Bone marrow (tissue), 2 donors: ENCODE measurements at regions not wholly inside any gene's neighbourhood (a gene's known extent, or its start where the extent isn't known, plus 50 kb on each side); places are given as distances from the start of the nearest gene placed in this dataset.

Source experiments
- DNase-seq, 2 donors: peaks; one replicate each; lab custom pipeline; 2025; lab: John Stamatoyannopoulos, UW

DNA sequence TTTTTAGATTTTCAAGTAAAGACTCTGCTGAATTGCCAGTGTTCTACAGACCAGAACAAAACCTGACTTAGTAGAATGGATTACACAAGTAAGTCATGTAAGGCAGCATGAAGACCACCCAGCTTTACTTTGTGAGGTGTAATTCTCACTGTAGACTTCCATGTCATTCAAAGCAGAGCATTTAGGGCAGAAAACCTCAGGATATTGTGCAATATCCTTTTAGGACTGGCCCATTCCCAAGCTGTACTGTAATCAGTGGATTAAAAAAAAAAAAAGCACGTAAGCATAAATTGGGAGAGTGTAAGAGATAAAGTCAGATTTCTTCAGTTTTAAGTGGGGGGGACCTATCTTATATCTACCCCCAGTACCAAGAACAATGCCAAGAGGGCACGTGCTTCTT, 380.5 kb upstream of the PRMT6 start:
- no peak for DNase-seq

DNA sequence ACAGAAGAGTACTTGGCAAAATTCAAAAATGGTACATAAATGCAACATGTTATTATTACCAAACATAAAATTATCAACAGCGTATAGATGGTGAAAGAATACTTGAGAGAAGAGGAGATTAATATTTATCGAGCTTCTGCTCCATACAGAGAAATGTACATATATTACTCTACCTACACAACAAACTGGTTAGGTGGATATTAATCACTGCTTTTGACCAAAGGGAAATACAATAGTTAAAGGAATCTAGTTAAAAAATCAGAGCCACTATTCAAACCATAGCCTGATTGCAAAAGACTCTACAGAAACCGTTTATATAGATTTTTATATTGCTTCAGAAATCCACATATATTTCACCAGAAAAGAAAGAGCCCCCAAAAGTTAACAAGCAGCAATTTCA, 379.3 kb upstream of the PRMT6 start:
- no peak for DNase-seq

DNA sequence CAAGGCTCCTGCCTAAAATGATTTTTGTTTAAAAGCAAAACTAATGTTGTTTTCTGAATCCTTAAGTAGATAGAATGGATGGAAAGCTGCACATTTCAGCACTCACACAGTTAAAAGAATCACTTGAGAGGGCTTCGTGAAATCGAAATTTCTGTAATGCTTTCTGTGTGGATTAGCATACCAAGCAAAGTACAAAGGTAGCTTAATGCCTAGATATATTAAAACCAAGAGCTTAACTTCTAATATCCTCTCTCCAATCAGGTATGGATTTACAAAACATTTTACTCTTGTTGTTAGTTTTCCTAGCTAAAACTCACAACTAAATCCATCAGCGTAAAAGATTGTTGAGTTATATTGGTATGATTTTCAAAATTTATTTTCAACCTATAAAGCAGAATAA, 378.8 kb upstream of the PRMT6 start:
- no peak for DNase-seq

DNA sequence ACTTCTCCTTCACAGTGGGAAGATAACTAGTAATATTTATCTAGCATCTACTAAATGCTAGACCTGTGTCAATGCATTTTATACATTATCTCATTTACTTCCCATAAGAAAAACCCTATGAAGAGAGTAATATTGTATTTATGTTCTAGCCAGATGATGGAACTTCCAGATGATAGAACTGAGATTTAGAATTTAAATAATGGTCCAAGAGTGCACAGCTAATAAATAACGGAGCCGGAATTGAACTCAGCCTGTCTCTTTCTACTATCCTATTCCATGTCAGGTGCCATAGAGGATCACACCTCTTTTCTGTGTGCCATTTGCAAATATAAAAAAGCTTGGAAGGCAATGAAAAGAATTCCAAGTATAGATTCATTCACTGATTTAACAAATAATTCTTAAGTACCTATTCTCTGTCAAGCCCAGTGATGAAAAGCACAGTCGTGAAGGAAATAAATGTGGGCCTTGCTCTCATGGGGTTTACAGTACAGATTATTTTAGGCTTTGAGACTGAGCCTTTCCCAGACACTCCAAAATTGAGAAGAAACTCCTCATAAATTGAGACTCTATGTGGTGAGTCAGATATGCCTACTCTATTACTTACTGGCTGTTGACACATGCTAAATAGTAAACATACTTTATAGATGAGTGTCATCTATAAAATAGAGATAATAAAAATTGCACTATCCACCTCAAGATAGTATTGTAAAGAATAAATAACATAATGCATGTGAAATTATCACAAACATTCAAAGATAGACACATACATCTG, 378.0 kb upstream of the PRMT6 start:
- no peak for DNase-seq

DNA sequence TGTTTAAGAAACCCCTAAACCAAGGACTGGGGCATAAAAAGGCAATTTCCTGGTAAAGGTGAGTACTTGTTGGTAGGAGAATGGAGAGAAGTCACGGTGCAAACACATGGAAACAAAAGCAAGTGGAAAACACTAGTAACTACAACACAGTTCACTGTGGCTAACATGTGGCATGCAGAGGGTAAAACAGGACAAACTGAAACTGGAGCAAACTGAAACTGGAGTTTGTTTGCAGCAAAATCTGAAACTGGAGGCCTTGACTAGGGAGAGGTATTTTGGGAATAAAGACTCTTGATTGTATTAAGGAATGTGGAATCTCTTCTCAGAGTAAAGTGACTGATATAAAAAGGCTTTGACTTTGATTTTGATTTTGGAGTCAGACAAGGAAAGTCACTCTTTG, 376.3 kb upstream of the PRMT6 start:
- DNase-seq, result no peak

DNA sequence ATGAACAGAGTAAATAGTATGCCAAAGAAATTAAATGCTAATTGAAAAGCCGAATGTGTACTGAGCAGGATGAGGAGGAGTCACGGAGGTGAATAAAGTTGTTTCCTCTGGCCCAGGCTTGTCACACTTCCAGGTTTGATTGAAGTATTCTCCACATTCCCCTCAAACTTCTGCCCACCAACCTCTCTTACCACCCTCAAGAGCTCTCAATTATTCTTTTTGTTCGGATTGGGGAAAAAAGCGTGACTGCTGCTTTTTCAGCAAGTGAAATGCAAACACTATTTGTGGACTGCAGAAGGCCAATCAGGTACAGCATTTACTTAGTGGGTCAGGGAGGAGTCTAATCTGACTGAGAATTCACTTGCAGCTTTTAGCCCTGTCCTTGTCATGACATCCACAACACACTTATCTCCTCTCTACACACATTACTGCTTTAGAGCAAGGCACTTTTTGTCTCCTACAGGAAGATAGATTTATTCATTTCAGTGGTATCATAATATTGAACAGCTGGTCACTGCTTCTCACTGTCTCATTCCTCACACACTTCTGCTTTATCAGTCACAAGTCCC, 375.6 kb upstream of the PRMT6 start:
- DNase-seq, result no peak

DNA sequence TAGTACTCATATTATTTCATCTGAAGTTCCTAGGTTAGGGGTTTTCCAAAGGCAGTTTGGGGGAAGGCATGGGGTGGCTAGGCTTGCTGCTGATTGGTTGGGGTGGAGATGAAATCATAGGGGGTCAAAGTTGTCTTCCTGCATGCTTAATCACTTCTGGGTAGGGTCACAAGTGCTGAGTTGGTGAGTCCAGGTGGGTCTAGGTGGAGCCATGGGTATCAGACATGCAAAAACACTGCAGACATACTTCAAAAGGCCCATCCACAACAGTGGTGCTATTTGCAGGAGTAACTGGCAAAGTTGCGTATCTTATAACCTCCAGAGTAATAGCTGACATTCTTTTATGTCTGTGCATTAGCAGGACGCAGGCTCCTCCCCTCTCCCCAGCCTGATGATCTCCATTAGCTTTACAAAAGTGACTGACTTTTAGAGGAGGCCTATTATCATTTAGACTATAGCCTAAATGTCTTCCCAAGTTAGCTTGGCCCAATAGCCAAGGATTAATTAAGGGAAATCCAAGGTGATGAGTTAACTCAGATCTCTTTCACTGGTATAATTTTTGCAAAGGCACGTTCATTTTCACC, 374.4 kb upstream of the PRMT6 start:
- DNase-seq, result no peak

DNA sequence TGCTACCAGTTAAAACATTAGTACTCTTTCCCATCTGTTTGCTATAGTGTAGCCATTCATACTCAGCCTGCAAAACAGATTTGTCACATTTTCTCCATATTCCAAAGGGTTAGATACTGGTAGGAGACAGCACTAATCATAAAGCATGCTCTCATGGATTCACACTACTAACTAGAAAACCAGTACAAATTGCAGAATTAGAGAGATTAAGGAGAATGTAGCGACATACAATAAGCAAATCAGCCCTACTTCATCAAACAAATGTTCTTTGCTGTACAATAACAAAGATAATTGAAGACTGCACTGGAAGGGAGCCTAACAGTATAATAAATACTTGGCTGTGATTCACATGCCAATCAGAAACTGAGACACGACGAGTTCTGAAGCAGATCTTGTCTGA, 368.0 kb upstream of the PRMT6 start:
- DNase-seq, result no peak

DNA sequence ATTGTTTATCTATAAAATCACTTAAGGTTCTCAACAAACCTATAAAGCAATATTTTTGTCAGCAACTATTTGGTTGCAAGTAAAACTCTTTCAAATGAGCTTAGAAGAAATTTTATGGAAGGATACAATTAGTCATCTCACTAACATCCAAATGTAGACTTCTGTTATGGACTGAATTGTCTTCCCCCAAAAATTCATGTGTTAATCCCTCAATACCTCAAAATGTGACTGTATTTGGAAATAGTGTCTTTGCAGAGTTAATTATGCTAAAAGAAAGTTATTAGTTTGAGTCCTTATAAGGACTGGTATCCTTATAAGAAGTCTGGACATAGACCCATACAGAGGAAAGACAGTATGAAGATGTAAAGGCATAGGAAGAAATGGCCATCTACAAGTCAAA, 357.8 kb upstream of the PRMT6 start:
- no peak for DNase-seq

DNA sequence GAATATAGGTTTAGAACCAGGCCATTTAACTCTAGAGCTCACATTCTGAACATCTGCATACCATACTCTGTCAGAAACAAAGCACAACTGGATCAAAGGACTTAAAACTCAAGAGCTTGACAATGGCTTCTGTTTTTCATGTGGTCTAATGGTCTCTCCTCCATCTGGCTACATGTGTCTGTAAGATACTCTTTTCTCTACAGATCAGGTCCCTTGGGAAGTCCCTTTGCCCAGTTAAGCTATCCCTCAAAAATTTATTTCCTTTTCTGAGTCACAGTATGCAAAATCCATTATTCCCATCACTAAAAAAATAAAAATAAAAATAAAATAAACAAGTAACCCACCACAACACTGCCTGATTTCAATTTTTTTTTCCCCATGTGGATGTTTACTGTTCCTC, 357.0 kb upstream of the PRMT6 start:
- DNase-seq, result no peak

DNA sequence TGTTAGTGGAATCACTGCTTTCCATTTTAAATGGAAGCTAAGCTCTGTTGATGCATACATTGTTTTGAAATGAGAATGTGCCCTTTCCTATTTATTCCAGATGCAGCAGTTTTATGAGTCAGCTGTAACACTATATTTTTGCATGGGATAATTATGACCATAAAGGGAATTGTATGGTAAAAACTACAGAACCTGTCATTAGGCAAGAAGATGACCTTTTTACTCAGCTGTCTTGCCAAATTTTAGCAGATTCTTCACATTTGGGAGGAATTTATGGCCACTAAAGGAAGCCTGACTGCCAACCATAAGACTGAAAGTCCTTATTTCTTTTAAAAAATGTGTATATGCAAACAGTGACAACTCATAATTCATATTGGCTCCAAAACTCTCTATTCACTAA, 356.3 kb upstream of the PRMT6 start:
- DNase-seq, result no peak

DNA sequence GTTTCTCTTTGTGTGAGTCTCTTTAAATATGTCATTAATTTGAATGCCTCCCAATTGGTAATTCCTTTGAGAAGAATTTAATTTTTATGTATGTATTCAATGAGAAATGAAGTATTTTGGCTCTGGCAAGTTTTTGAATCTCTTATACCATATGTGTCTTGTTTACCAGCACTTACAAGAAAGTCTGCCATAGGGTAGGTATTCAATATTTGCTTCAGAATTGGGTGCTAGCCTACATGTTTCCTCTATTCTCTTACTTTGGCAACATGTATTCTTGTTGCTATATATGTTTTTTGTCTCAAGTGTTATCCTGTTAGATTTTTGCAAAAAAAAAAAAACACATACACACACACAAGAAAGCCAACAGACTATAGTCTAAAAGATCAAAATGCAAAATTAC, 350.5 kb upstream of the PRMT6 start:
- no peak for DNase-seq

DNA sequence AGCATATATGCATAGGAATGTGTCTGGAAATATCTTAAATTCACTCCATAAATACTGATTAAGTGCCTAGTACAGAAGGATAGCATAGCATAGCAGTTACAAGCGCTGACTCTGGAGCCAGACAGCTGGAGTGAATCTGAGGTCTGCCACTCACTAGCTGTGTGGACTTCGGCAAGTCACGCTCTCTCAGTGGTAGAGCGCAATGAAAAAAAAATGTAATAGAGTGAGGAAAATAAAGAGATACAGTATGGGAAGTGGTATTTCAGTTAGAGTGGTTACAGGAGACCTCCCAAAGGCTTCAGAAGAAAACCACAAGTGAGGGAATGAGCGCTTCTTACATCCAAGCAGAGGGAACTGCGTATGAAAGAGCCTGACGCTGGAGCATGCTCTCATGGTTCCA, 338.9 kb upstream of the PRMT6 start:
- no peak for DNase-seq

DNA sequence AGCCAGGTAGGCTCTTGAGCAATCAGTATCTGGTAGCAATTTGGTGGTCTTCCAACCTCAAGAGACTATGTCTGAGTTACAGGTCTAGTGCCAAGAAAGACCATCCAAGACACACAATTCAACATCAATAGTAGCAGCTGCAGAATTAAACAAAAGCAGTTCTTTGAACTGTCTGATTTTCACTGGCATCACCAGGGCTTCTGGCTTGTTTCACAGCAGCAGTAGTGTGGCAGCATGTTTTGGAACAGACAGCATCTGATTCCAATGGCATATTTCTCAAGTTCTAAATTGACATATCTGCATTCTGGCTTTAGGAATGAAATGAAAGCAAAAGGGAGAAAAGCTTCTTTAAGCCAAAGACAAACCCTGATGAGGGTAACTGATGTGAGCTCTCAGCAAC, 334.7 kb upstream of the PRMT6 start:
- DNase-seq, result no peak

DNA sequence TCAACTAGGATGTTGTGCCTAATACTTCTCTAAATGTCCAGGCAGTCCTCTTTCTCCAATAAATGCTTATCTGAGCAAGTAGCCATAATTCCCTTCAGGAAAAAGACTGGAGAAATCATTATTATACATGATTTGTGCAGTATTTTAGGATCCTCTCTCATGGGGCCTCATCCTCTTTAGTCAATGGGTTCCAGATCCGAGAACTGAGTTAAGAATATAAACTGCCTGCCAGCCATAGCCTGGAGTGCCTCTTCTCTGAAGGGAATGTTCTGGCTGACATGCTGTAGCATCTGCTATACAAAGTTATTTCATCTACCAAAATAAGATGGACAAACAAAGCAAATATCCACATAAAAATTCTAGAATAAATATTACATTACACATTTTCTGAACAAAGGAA, 334.0 kb upstream of the PRMT6 start:
- no peak for DNase-seq

DNA sequence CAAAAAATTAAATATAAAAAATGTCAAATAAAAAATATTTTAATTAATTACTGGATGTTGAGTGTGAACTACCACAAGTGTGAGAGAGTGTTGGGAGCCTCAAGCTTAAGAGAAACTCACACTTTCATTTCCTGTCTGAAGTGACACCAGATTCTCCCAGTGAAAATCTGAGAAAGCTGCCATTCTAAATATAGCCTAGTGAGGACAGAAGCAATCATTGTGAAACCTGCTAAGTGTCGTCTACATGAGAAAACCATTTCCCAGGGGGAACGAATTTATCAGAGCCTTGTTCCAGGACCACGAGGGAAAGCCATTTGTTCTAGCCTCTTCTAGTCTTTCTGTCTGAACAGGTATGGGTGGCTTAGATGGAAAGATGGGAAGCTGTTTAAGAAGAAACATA, 329.3 kb upstream of the PRMT6 start:
- no peak for DNase-seq

DNA sequence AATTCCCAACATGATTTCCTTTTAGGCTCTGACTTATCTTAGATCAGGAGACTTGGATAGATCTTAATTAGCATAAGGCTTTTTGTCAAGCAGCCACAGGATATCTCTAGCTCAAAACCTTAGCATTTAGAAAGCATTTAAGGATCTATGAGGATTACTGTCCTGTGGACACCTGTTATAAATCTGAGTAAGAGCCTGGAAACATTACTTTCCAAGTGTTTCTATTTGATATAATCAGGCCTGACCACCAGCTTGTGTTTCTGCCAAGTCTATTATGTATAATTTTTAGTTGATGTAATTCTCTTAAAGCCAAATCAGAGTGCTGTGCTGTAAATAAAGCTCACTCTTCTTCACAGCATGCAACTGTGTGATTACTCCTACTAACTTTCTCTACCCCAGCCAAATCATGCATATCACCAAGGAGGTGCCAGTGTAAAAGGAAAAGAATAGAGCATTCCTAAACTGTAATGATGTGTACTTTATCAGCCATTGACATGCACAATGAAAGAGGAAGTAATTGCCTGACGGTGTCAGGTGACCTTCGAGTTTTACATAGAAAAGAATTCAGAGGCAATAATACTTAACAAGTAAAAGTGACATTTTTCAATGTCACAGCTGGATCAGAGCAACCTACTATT, 309.9 kb upstream of the PRMT6 start:
- DNase-seq, result no peak

DNA sequence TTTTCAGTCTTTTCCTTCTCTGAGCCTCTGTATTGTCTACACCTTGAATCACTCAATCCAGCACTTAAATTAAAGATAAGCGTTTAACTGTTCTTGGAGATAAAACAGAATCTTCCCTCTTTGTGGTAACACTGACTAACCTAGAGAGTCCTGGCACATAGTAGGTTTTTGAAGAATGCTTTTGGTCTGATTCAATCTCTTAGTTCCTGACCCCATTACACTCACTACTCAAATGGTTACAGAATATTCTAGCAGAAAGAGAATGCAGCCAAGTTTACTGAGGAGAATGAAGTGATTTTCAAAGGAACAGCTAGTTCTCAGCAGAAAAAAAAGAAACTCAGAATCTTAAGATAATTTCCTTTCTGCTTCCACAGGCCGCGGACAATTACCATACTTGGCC, 309.2 kb upstream of the PRMT6 start:
- no peak for DNase-seq

DNA sequence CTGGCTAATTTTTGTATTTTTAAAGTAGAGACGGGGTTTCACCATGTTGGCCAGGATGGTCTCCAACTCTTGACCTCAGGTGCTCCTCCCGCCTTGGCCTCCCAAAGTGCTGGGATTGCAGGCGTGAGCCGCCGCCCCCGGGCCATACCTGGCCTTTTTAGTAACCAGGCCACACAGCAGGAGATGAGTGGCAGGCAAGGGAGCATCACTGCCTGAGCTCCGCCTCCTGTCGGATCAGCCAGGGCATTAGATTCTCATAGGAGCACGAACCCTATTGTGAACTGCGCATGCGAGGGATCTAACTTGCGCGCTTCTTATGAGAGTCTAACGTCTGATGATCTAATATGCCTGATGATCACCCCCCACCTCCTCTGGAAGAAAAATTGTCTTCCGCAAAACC, 308.7 kb upstream of the PRMT6 start:
- no peak for DNase-seq

DNA sequence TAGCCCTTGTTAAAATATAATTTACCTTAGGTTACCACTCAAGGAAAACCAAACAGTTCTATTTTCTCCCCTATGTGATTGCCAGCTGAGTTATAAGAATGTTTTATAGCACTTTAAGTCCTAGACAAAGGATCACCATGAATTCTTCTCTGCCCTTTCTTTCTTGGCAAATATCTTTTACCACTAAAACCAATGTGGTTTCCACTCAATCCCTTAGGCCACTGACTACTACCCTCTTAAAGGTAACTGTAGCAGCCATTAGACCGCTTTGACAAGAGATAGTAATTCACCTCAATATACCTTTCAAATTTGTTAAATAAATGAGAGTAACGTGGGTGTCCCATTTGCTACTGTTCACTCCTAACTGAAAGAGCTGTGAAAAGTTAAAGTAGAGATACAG, 307.9 kb upstream of the PRMT6 start:
- DNase-seq, result no peak

DNA sequence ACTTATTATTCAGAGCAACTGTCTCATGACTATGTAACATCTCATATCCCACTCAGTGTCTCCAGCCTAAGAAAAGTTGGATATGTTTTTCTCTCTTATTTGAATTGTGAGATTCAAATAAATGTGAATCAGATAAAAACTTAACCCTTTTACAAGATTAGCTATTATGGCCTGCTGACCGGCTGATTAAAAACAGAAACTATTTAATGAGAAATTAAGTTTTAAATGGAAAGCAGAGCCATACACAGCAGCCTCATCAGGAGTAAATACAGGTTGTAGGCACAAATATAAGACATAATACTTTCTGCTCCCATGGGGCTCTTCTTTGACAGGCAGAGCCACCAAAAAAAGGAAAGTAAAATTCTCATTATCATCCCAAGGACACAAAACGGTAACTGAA, 307.0 kb upstream of the PRMT6 start:
- no peak for DNase-seq

DNA sequence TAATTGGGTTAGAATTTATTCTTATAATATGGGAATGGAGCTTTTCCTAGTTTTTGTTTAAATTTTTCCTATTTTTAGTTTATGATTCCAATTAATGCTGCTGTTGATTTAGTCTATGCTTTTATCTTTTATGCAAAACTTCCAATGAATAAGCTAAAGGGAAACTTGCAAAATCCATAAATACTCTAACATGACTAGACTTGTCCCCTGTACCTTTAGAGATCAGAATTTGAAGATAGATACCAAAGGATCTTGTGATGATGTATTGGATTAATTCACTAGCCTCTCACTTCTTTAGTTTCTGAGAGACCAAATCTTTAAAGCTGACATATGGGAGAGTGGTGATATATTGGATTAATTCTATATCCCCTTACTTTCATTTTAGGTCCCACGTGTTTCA, 306.6 kb upstream of the PRMT6 start:
- no peak for DNase-seq

DNA sequence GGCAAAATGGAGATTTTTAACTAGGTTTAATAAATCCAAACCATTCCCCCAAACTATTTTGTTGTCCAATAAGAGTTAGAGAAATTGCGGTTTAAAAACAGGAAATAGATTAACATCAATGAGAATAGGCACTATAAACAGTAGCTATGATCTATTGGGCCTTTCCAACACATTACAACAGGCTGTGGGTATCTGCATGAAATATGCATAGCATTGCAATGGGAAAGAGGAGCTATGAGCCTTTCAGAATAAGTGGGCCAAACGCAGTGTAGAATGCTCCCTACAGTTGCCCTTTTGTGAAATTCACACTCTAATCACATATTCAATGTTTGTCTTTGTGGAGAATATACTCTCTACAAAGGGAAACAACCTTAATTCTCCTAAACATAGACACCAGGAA, 305.5 kb upstream of the PRMT6 start:
- no peak for DNase-seq
